Endodermal cell (in vitro differentiated cells): ENCODE measurements at regions not wholly inside any gene's neighbourhood (a gene's known extent, or its start where the extent isn't known, plus 50 kb on each side); places are given as distances from the start of the nearest gene placed in this dataset.

Experiments used
- DNase-seq: peaks from one replicate; pipeline ENCODE4 v3.0.0-alpha.2; 2017
- H3K27ac ChIP-seq: 2 replicates; pipeline ENCODE4 v1.5.1; 2013; ENCODE audit warnings: mild to moderate bottlenecking, low read depth, low read length, moderate library complexity
- H3K27me3 ChIP-seq: 2 replicates; pipeline ENCODE4 v1.6.1; 2013; ENCODE audit warnings: mild to moderate bottlenecking, low read length, moderate library complexity; ENCODE audit not compliant: insufficient read depth, control insufficient read depth, poor library complexity, severe bottlenecking
- H3K36me3 ChIP-seq: 2 replicates; pipeline ENCODE4 v1.7.0; 2013; ENCODE audit warnings: mild to moderate bottlenecking, low read length, moderate library complexity; ENCODE audit not compliant: control insufficient read depth, insufficient read depth
- H3K4me1 ChIP-seq: one replicate; pipeline ENCODE4 v1.7.0; 2013; ENCODE audit warnings: low read length; ENCODE audit not compliant: control insufficient read depth, insufficient read depth
- H3K4me3 ChIP-seq: 2 replicates; pipeline ENCODE4 v1.5.1; 2013; ENCODE audit warnings: mild to moderate bottlenecking, low read length, moderate library complexity
- H3K9ac ChIP-seq: 2 replicates; pipeline ENCODE4 v1.6.1; 2013; ENCODE audit warnings: mild to moderate bottlenecking, low read length, moderate library complexity; ENCODE audit not compliant: poor library complexity, severe bottlenecking; ENCODE audit errors: extremely low read depth
- H3K9me3 ChIP-seq: 2 replicates; pipeline ENCODE4 v1.6.1; 2013; ENCODE audit warnings: mild to moderate bottlenecking, low read length, moderate library complexity; ENCODE audit not compliant: control insufficient read depth
- H3K27ac Mint-ChIP-seq: 2 replicates; pipeline ENCODE4 v1.8.0; 2020; ENCODE audit warnings: mixed read lengths
- H3K27me3 Mint-ChIP-seq: 2 replicates; pipeline ENCODE4 v1.8.0; 2021; ENCODE audit warnings: mild to moderate bottlenecking, mixed read lengths; ENCODE audit not compliant: insufficient read depth
- H3K36me3 Mint-ChIP-seq: 2 replicates; pipeline ENCODE4 v1.8.0; 2020; ENCODE audit warnings: low read depth, mixed read lengths
- H3K4me1 Mint-ChIP-seq: 2 replicates; pipeline ENCODE4 v1.8.0; 2020; ENCODE audit warnings: mixed read lengths
- H3K4me3 Mint-ChIP-seq: 2 replicates; pipeline ENCODE4 v1.8.0; 2020; ENCODE audit warnings: mild to moderate bottlenecking, moderate library complexity, mixed read lengths
- H3K9me3 Mint-ChIP-seq: 2 replicates; pipeline ENCODE4 v1.8.0; 2020; ENCODE audit warnings: mild to moderate bottlenecking, mixed read lengths
- WGBS, 2 experiments: methylation state at CpG; one replicate each; pipeline versions ENCODE4 v1.1.5 to v1.1.7; 2013; ENCODE audit warnings: missing lambda C conversion rate in 2 of 2, mixed read lengths in 1 of 2; ENCODE audit not compliant: insufficient coverage in 1 of 2, insufficient read length in 1 of 2; 5-methylcytosine and 5-hydroxymethylcytosine counted together
- TF ChIP-seq, protein P1 (sequence below): fragments of 200-600 bp; sonication (generic); conservative IDR thresholded peaks from 2 replicates; pipeline ENCODE4 v1.5.0; 2021; ENCODE audit warnings: antibody characterized with exemption, mild to moderate bottlenecking

DNA sequence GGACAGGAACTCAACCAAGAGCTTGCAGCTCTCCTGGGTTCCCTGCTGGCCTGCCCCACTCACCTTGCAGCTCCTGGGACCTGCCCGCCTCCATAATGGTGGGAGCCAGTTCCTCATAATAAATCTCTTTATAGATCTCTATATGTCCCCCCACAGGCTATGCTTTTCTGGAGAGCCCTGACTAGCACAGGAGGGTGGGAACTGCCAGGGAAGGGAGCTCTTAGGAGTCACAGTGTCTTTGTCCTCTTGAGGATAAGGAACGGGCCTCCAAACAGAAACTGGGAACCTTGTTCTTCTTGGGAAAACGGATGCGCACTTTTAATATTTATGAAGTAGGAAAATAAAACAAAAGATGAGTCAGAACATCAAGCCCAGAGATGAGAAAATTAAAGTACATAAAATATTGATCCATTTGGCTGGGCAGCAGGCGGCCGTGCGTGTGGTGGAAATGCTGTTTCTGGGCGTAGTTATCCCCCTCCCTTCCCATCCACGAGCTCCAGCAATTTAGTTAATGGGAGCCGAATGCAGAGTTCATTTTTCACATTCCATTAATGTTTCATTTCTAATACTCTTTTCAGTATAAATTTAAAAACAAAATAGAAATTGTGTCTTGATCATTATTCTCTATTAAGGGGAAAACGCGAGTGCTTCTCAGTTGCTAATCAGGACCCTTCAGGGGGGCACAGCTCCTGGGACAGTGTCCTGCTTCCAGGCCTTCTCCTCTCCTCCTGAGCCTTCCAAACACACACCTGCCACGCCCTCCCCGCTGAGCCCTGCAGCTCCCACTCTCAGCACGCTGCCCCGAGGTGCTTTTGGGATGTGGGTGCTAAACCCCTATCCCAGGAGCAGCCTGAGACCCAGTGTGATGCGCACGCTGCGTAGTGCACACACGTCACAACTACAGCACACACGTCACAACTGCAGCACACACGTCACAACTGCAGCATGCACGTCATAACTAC is 323.3 kb upstream of the AJAP1 start:
- TF ChIP-seq, protein P1, sequence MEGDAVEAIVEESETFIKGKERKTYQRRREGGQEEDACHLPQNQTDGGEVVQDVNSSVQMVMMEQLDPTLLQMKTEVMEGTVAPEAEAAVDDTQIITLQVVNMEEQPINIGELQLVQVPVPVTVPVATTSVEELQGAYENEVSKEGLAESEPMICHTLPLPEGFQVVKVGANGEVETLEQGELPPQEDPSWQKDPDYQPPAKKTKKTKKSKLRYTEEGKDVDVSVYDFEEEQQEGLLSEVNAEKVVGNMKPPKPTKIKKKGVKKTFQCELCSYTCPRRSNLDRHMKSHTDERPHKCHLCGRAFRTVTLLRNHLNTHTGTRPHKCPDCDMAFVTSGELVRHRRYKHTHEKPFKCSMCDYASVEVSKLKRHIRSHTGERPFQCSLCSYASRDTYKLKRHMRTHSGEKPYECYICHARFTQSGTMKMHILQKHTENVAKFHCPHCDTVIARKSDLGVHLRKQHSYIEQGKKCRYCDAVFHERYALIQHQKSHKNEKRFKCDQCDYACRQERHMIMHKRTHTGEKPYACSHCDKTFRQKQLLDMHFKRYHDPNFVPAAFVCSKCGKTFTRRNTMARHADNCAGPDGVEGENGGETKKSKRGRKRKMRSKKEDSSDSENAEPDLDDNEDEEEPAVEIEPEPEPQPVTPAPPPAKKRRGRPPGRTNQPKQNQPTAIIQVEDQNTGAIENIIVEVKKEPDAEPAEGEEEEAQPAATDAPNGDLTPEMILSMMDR, result no peak
- H3K9me3 ChIP-seq, result no peaks in the 10 kb centered on the region
- H3K4me3 Mint-ChIP-seq, result no peak overlapping the region
- H3K9me3 Mint-ChIP-seq, result peaks cover 7% of the 10 kb centered on the region
- H3K4me3 ChIP-seq, result no peak overlapping the region
- no peaks in the 10 kb centered on the region for H3K4me1 ChIP-seq
- no peak overlapping the region for H3K9ac ChIP-seq
- no peaks in the 10 kb centered on the region for H3K36me3 ChIP-seq
- H3K4me1 Mint-ChIP-seq, result no peaks in the 10 kb centered on the region
- no peaks in the 10 kb centered on the region for H3K36me3 Mint-ChIP-seq
- no peak for DNase-seq
- 94% methylated on average over 9 to 23 of the region's 23 CpGs for WGBS, 2 experiments
- H3K27ac Mint-ChIP-seq, result no peak overlapping the region
- H3K27ac ChIP-seq, result no peak overlapping the region
- H3K27me3 ChIP-seq, result no peaks in the 10 kb centered on the region
- no peaks in the 10 kb centered on the region for H3K27me3 Mint-ChIP-seq

DNA sequence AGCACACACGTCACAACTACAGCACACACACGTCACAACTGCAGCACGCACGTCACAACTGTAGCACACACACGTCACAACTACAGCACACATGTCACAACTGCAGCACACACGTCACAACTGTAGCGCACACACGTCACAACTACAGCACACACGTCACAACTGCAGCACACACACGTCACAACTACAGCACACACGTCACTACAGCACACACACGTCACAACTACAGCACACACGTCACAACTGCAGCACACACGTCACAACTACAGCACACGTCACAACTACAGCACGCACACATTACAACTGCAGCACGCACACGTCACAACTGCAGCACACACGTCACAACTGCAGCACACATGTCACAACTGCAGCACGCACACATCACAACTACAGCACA is 322.6 kb upstream of the AJAP1 start:
- Histone ChIP-seq H3K9ac (no peak overlapping the region), H3K4me1 (no peaks in the 10 kb centered on the region), H3K4me3 (no peak overlapping the region), H3K27ac (no peak overlapping the region), H3K36me3 (no peaks in the 10 kb centered on the region), H3K9me3 (no peaks in the 10 kb centered on the region), H3K27me3 (no peaks in the 10 kb centered on the region)
- H3K27ac Mint-ChIP-seq, result no peak overlapping the region
- H3K27me3 Mint-ChIP-seq, result no peaks in the 10 kb centered on the region
- H3K36me3 Mint-ChIP-seq, result no peaks in the 10 kb centered on the region
- TF ChIP-seq, protein P1, result no peak
- no peak overlapping the region for H3K4me3 Mint-ChIP-seq
- H3K9me3 Mint-ChIP-seq, result peaks cover 13% of the 10 kb centered on the region
- WGBS, 2 experiments, result 95 to 97% methylated on average over 16 to 20 of the region's 20 CpGs
- H3K4me1 Mint-ChIP-seq, result no peaks in the 10 kb centered on the region
- no peak for DNase-seq

DNA sequence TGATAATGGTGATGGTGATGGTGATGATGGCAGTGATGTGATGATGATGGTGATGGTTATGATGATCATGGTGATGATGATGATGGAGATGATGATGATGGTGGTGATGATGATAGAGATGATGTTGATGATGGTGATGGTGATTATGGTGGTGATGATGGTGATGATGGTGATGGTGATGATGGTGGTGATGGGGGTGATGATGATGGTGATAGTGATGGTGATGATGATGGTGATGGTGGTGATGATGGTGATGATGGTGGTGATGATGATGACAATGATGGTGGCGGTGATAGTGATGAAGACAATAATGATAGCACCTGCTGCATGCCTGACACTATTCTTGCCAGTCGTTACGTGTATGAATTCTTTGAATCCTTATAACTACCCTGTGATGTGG is 317.9 kb upstream of the AJAP1 start:
- H3K4me3 ChIP-seq, result no peak overlapping the region
- no peak for DNase-seq
- H3K27me3 ChIP-seq, result no peaks in the 10 kb centered on the region
- H3K9me3 ChIP-seq, result no peaks in the 10 kb centered on the region
- no peak overlapping the region for H3K9ac ChIP-seq
- H3K27ac ChIP-seq, result no peak overlapping the region
- Mint-ChIP-seq H3K27me3 (no peaks in the 10 kb centered on the region), H3K9me3 (peaks cover 10% of the 10 kb centered on the region), H3K36me3 (no peaks in the 10 kb centered on the region), H3K4me1 (no peaks in the 10 kb centered on the region), H3K4me3 (no peak overlapping the region), H3K27ac (no peak overlapping the region)
- H3K36me3 ChIP-seq, result no peaks in the 10 kb centered on the region
- TF ChIP-seq, protein P1, result no peak
- no peaks in the 10 kb centered on the region for H3K4me1 ChIP-seq
- 92 to 95% methylated on average over 3 of the region's 3 CpGs for WGBS, 2 experiments
